AG10803 (cell line): ENCODE measurements at regions not wholly inside any gene's neighbourhood (a gene's known extent, or its start where the extent isn't known, plus 50 kb on each side); places are given as distances from the start of the nearest gene placed in this dataset.
A peak's percentile ranks its signal among the peaks of the same experiment; 100 is the strongest.

Source experiments
- DNase-seq: peaks from one replicate; pipeline ENCODE4 v3.0.0; 2010; ENCODE audit warnings: low read depth
- H3K4me3 ChIP-seq: 2 replicates; pipeline ENCODE4 v1.5.1; 2011; ENCODE audit warnings: mild to moderate bottlenecking, low read length, control low read depth
- TF ChIP-seq, protein P1 (sequence below): conservative IDR thresholded peaks from 2 replicates; pipeline ENCODE4 v1.5.1; 2011; ENCODE audit warnings: mild to moderate bottlenecking, low read length, control low read depth, inconsistent platforms

GRCh38 chr4:148790246-148790645 is 348.0 kb upstream of the NR3C2 start:
- no peak for DNase-seq
- H3K4me3 ChIP-seq: no peak overlapping the region
- TF ChIP-seq, protein P1, sequence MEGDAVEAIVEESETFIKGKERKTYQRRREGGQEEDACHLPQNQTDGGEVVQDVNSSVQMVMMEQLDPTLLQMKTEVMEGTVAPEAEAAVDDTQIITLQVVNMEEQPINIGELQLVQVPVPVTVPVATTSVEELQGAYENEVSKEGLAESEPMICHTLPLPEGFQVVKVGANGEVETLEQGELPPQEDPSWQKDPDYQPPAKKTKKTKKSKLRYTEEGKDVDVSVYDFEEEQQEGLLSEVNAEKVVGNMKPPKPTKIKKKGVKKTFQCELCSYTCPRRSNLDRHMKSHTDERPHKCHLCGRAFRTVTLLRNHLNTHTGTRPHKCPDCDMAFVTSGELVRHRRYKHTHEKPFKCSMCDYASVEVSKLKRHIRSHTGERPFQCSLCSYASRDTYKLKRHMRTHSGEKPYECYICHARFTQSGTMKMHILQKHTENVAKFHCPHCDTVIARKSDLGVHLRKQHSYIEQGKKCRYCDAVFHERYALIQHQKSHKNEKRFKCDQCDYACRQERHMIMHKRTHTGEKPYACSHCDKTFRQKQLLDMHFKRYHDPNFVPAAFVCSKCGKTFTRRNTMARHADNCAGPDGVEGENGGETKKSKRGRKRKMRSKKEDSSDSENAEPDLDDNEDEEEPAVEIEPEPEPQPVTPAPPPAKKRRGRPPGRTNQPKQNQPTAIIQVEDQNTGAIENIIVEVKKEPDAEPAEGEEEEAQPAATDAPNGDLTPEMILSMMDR: no peak

DNA sequence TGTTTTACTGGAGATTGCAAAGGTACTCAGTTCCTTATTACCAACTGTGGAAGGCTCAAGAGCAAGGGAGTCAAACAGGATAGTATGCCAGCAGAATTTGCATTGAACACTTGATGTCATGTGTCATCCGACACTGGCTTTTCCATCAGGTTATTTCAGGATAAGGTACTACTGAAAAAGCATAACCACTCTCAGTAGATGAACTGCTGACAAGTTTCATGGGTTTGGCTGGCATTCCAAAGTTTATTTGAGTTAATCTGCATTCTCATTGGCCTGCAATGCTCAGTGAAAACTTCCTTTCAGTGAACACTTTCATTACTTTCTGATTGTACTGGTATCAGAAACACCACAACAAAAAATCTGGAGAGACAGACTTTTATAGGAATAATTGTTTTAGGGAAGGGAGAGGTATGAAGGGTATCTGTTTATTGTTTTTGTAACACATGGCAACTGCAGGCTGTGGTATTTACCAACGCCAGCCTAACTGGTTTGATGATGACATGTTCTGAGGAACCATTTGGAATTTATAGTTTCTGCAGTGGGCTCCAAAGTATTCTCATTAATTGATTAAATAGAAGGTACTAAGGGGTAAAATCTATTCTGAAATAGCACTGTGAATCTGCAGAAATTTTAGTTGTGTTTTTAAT is 345.7 kb upstream of the NR3C2 start:
- peak; percentile 54 for DNase-seq
- TF ChIP-seq, protein P1: no peak
- H3K4me3 ChIP-seq: no peak overlapping the region

DNA sequence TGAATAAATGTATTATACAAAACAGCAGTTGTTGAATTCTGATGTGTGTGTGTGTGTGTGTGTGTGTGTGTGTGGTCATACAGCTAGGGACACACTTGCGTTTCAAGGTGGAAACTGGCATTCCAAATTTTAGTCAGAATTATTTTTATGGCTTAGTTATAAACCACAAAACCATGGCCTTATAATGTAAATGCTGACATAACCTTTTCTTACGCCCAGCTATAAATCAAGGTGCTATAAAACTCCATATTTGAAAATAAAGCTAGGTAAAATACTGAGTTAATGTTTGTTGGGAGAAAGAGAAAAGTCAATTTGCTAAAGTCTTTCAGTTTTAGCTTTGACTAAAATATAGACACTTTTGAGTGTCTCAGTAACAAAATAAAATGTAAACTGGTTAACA is 345.1 kb upstream of the NR3C2 start:
- H3K4me3 ChIP-seq: no peak overlapping the region
- TF ChIP-seq, protein P1: no peak
- no peak for DNase-seq

DNA sequence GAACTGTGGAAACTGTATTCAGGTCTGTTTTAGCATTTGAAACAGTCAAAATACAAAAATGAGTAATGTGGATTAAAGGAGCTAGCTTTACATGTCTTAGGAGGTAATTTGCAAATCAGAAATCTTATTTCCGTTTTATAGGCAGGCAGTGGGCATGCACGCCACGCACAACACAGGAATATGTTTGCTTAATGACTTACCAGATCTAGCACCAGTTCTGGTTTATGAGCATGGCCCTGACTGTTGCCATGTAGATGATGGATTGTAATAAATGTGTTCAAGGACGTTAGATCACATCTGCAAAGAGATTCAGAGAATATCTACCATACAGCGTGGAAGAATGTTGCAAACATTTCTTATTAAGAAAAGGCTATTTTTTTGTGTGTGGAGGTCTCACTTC is 344.5 kb upstream of the NR3C2 start:
- H3K4me3 ChIP-seq: no peak overlapping the region
- TF ChIP-seq, protein P1: no peak
- DNase-seq: no peak

- DNase-seq: no peak
- TF ChIP-seq, protein P1: no peak
- H3K4me3 ChIP-seq: no peak overlapping the region
Measured at GRCh38 chr4:148782284-148782683, 340.1 kb upstream of the NR3C2 start.

DNA sequence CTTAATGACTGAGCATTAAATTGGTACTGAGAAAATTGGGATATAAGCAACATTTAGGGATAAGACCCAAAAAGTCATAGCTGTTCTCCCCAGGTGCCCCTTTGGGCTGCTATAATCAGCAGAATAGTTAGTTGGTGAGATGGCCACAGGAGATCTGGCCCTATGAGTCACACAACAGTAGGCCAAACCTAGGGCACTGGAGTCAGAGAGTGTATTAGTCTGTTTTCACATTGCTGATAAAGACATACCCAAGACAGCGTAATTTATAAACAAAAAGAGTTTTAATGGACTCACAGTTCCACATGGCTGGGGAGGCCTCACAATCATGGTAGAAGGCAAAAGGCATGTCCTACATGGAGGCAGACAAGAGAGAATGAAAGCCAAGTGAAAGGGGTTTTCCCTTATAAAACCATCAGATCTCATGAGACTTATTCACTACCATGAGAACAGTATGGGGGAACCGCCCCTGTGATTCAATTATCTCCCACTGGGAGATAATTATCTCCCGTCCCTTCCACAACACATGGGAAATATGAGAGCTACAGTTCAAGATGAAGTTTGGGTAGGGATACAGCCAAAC is 338.3 kb upstream of the NR3C2 start:
- no peak overlapping the region for H3K4me3 ChIP-seq
- DNase-seq: no peak
- TF ChIP-seq, protein P1: no peak

GRCh38 chr4:148779771-148780170 is 337.6 kb upstream of the NR3C2 start:
- TF ChIP-seq, protein P1: no peak
- no peak for DNase-seq
- no peak overlapping the region for H3K4me3 ChIP-seq
